Gastroesophageal sphincter (tissue), 4 donors: ENCODE measurements at regions not wholly inside any gene's neighbourhood (a gene's known extent, or its start where the extent isn't known, plus 50 kb on each side); places are given as distances from the start of the nearest gene placed in this dataset.

Source experiments
- ATAC-seq: fragments of 150-250 bp; one replicate; pipeline ENCODE4 v1.9.1; 2016; ENCODE audit warnings: mild to moderate bottlenecking, moderate library complexity
- H3K27ac ChIP-seq, 4 donors: fragments of 200-600 bp; sonication (generic) in 3 of 4; 1 replicate in 3 of 4; 2 replicates in 1 of 4; pipeline ENCODE4 v1.5.1; 2016 to 2019
- H3K27me3 ChIP-seq: fragments of 200-600 bp; sonication (generic); one replicate; pipeline ENCODE4 v1.5.1; 2019
- H3K36me3 ChIP-seq, 2 donors: fragments of 200-600 bp; sonication (generic); one replicate each; pipeline ENCODE4 v1.5.1; 2019; ENCODE audit warnings: control low read depth in 1 of 2
- H3K4me1 ChIP-seq, 3 donors: fragments of 200-600 bp; sonication (generic); 1 replicate in 2 of 3; 2 replicates in 1 of 3; pipeline ENCODE4 v1.5.1; 2016 to 2019; ENCODE audit warnings: control low read depth in 2 of 3
- H3K4me3 ChIP-seq, 2 donors: fragments of 200-600 bp; sonication (generic); one replicate each; pipeline ENCODE4 v1.5.1; 2019; ENCODE audit warnings: mild to moderate bottlenecking in 1 of 2, moderate library complexity in 1 of 2
- H3K9me3 ChIP-seq, 3 donors: fragments of 200-600 bp; sonication (generic); one replicate each; pipeline ENCODE4 v1.5.1; 2017 to 2019; ENCODE audit warnings: control low read depth in 2 of 3
- EP300 ChIP-seq: sonication (generic); formaldehyde crosslinking; IDR thresholded peaks from one replicate; pipeline ENCODE4 v1.6.1; 2017; ENCODE audit warnings: antibody characterized with exemption, mild to moderate bottlenecking
- POLR2A ChIP-seq, 2 donors: fragments of 450-650 bp; IDR thresholded peaks; one replicate each; pipeline ENCODE4 v1.6.1; 2017; ENCODE audit warnings: antibody characterized with exemption in 2 of 2, mild to moderate bottlenecking in 2 of 2, moderate library complexity in 1 of 2
- POLR2AphosphoS5 ChIP-seq: sonication (generic); formaldehyde crosslinking; IDR thresholded peaks from one replicate; pipeline ENCODE4 v1.6.1; 2017; ENCODE audit warnings: antibody characterized with exemption
- WGBS, 2 donors: methylation state at CpG; one replicate each; pipeline ENCODE4 v1.1.5; 2018; ENCODE audit warnings: low coverage in 1 of 2; 5-methylcytosine and 5-hydroxymethylcytosine counted together
- small RNA-seq, 4 donors: library from RNA; depleted of rRNA; stranded (forward); fragments of <200 nt; gene quantifications; one replicate each; pipeline ENCODE3, GENCODE V24; 2016
- TF ChIP-seq, protein P1 (sequence below), 4 experiments: fragments of 200-600 bp in 2 of 4; fragments of 450-650 bp in 2 of 4; sonication (generic) in 1 of 4; IDR thresholded peaks; one replicate each; pipeline ENCODE4 v1.5.1; 2017 to 2019; ENCODE audit warnings: antibody characterized with exemption in 4 of 4, mild to moderate bottlenecking in 2 of 4, moderate library complexity in 2 of 4

- WGBS, 2 donors: 83% methylated on average over 1 of the region's 1 CpG; no CpG with 5 or more reads in 1 of the 2 donors
Measured at GRCh38 chr16:48659940-48660339, 50.0 kb upstream of the N4BP1 start.

More at GRCh38 chr16:48659940-48660339, 50.0 kb upstream of the N4BP1 start:
- Histone ChIP-seq H3K27me3 (no peaks in the 10 kb centered on the region), H3K27ac (no peak overlapping the region), H3K9me3 (peaks cover 2 to 36% (median 3%) of the 10 kb centered on the region in 3 donors), H3K4me3 (no peak overlapping the region), H3K36me3 (no peaks in the 10 kb centered on the region), H3K4me1 (no peaks in the 10 kb centered on the region)
- TF ChIP-seq, protein P1, sequence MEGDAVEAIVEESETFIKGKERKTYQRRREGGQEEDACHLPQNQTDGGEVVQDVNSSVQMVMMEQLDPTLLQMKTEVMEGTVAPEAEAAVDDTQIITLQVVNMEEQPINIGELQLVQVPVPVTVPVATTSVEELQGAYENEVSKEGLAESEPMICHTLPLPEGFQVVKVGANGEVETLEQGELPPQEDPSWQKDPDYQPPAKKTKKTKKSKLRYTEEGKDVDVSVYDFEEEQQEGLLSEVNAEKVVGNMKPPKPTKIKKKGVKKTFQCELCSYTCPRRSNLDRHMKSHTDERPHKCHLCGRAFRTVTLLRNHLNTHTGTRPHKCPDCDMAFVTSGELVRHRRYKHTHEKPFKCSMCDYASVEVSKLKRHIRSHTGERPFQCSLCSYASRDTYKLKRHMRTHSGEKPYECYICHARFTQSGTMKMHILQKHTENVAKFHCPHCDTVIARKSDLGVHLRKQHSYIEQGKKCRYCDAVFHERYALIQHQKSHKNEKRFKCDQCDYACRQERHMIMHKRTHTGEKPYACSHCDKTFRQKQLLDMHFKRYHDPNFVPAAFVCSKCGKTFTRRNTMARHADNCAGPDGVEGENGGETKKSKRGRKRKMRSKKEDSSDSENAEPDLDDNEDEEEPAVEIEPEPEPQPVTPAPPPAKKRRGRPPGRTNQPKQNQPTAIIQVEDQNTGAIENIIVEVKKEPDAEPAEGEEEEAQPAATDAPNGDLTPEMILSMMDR (IDR thresholded peaks at IDR 0.05): no peak
- TF ChIP-seq POLR2AphosphoS5: no peak
- no peak for TF ChIP-seq EP300
- no peak for TF ChIP-seq POLR2A (IDR thresholded peaks at IDR 0.05)
- ATAC-seq: no peak

Small RNA genes lying in the stretch of these regions (small RNA-seq; reads per million reads assigned to genes)
- gene AC023827.1: 0 reads per million in 4 donors
- gene MTND4LP25: 0 reads per million in 4 donors
- gene RNU6-257P: 0 reads per million in 4 donors
